Tibial nerve (tissue), 4 donors: ENCODE measurements at regions not wholly inside any gene's neighbourhood (a gene's known extent, or its start where the extent isn't known, plus 50 kb on each side); places are given as distances from the start of the nearest gene placed in this dataset.

ENCODE experiments used
- CTCF ChIP-seq, 5 experiments: fragments of 200-600 bp in 3 of 5; fragments of 450-650 bp in 2 of 5; sonication (generic) in 3 of 5; IDR thresholded peaks; one replicate each; pipeline ENCODE4 v1.5.1; 2016 to 2019; ENCODE audit warnings: antibody characterized with exemption in 5 of 5, mild to moderate bottlenecking in 3 of 5, moderate library complexity in 2 of 5
- EP300 ChIP-seq, 2 donors: sonication (generic); formaldehyde crosslinking; IDR thresholded peaks; one replicate each; pipeline ENCODE4 v1.6.1; 2017; ENCODE audit warnings: antibody characterized with exemption in 2 of 2, mild to moderate bottlenecking in 1 of 2
- POLR2A ChIP-seq, 2 donors: fragments of 450-650 bp; IDR thresholded peaks; one replicate each; pipeline ENCODE4 v1.6.1; 2017; ENCODE audit warnings: antibody characterized with exemption in 2 of 2, mild to moderate bottlenecking in 2 of 2, moderate library complexity in 2 of 2

GRCh38 chr15:68510558-68510957 lies 68.2 kb upstream of the CORO2B start:
- TF ChIP-seq CTCF (IDR thresholded peaks at IDR 0.05): no peak
- no peak for TF ChIP-seq EP300 (IDR thresholded peaks at IDR 0.05)
- no peak for TF ChIP-seq POLR2A (IDR thresholded peaks at IDR 0.05)
